HCT116 (cell line): ENCODE measurements at regions not wholly inside any gene's neighbourhood (a gene's known extent, or its start where the extent isn't known, plus 50 kb on each side); places are given as distances from the start of the nearest gene placed in this dataset.

Experiments used
- ATAC-seq: fragments of 200-7000 bp; cut with Tn5 transposase; 2 replicates; pipeline ENCODE4 v1.9.1; 2020; ENCODE audit warnings: mild to moderate bottlenecking, moderate library complexity
- BruUV-seq: library from RNA; stranded (reverse); fragments of 400-500 nt; replicated peaks from 2 replicates; lab custom pipeline; 2021; lab: Mats Ljungman, UMichigan
- CTCF ChIA-PET: fragments of 300-600 bp; sonication (Branson Sonifier 250); formaldehyde crosslinking; loops from one replicate; lab custom pipeline; 2021; ENCODE audit warnings: antibody characterized with exemption; lab: Charles Lee
- POLR2A ChIA-PET: fragments of 300-600, 350-600 bp; sonication (Branson Sonifier 250); formaldehyde crosslinking; loops from one replicate; lab custom pipeline; 2021; ENCODE audit warnings: antibody characterized with exemption; lab: Charles Lee
- RAD21 ChIA-PET, 2 experiments: fragments of 300-600 bp; sonication (Branson Sonifier 250); formaldehyde crosslinking; loops; one replicate each; lab custom pipeline; 2023; ENCODE audit warnings: low total read pairs in 2 of 2; ENCODE audit not compliant: uncharacterized antibody in 2 of 2, unreplicated experiment in 2 of 2, low non-redundant PET in 1 of 2; lab: Charles Lee
- DNase-seq: peaks from one replicate; pipeline ENCODE4 v3.0.0-alpha.2; 2010; ENCODE audit warnings: low read depth, low spot score
- H2AFZ ChIP-seq: fragments of 200-600 bp; shearing (Covaris generic), sonication (generic); 2 replicates; pipeline ENCODE4 v1.6.1; 2017; ENCODE audit warnings: low read depth, mixed run types, mixed read lengths, antibody characterized with exemption, low read length; ENCODE audit not compliant: poor library complexity, severe bottlenecking
- H3K27ac ChIP-seq: 2 replicates; pipeline ENCODE4 v1.5.1; 2012; ENCODE audit warnings: low read depth, low read length
- H3K27me3 ChIP-seq: fragments of 200-600 bp; sonication (generic); 2 replicates; pipeline ENCODE4 v1.6.1; 2016; ENCODE audit warnings: mixed run types, low read length, mixed read lengths; ENCODE audit not compliant: insufficient read depth
- H3K36me3 ChIP-seq, 2 experiments: fragments of 200-500 bp in 1 of 2; fragments of 200-600 bp in 1 of 2; sonication (Bioruptor generic) in 1 of 2; sonication (generic) in 1 of 2; 2 replicates each; pipeline versions ENCODE4 v1.5.1 to v1.6.1; 2014 to 2016; ENCODE audit warnings: low read length in 2 of 2, inconsistent platforms in 1 of 2, mixed read lengths in 1 of 2, mixed run types in 1 of 2; ENCODE audit not compliant: insufficient read depth in 2 of 2, control insufficient read depth in 1 of 2
- H3K4me1 ChIP-seq, 2 experiments: fragments of 200-600 bp in 1 of 2; sonication (generic) in 1 of 2; 2 replicates each; pipeline versions ENCODE4 v1.5.1 to v1.6.1; 2012 to 2017; ENCODE audit warnings: low read length in 2 of 2, inconsistent platforms in 1 of 2, mild to moderate bottlenecking in 1 of 2, mixed read lengths in 1 of 2, mixed run types in 1 of 2, moderate library complexity in 1 of 2; ENCODE audit not compliant: insufficient read depth in 2 of 2, control insufficient read depth in 1 of 2
- H3K4me2 ChIP-seq: fragments of 200-600 bp; sonication (generic); 2 replicates; pipeline ENCODE4 v1.6.1; 2017; ENCODE audit warnings: mixed run types, low read length, mixed read lengths
- H3K4me3 ChIP-seq, 2 experiments: fragments of 200-600 bp in 1 of 2; sonication (generic) in 1 of 2; replicated peaks in 1 of 2; 2 replicates each; pipeline ENCODE4 v1.5.1; 2011 to 2016; ENCODE audit warnings: low read length in 2 of 2, control low read depth in 1 of 2, low read depth in 1 of 2, mild to moderate bottlenecking in 1 of 2, mixed read lengths in 1 of 2, mixed run types in 1 of 2
- H3K79me2 ChIP-seq: fragments of 200-600 bp; sonication (generic); 2 replicates; pipeline ENCODE4 v1.6.1; 2017; ENCODE audit warnings: mild to moderate bottlenecking, mixed run types, low read length, moderate library complexity, mixed read lengths; ENCODE audit not compliant: insufficient read depth
- H3K9ac ChIP-seq: fragments of 200-600 bp; sonication (generic); 2 replicates; pipeline ENCODE4 v1.6.1; 2016; ENCODE audit warnings: low read length, mixed read lengths
- H3K9me2 ChIP-seq: fragments of 200-600 bp; sonication (generic), shearing (Covaris generic); 2 replicates; pipeline ENCODE4 v1.6.1; 2017; ENCODE audit warnings: mixed run types, mild to moderate bottlenecking, moderate library complexity; ENCODE audit not compliant: insufficient read depth
- H3K9me3 ChIP-seq, 2 experiments: fragments of 200-500 bp in 1 of 2; fragments of 200-600 bp in 1 of 2; sonication (Bioruptor generic) in 1 of 2; sonication (generic) in 1 of 2; 2 replicates each; pipeline ENCODE4 v1.6.1; 2014 to 2017; ENCODE audit warnings: low read length in 2 of 2, mixed read lengths in 2 of 2, inconsistent platforms in 1 of 2, low read depth in 1 of 2, mild to moderate bottlenecking in 1 of 2, mixed run types in 1 of 2, moderate library complexity in 1 of 2; ENCODE audit not compliant: control insufficient read depth in 1 of 2, insufficient read depth in 1 of 2
- H4K20me1 ChIP-seq: fragments of 200-600 bp; sonication (generic), shearing (Covaris generic); 2 replicates; pipeline ENCODE4 v1.6.1; 2017; ENCODE audit warnings: mixed run types, mild to moderate bottlenecking, moderate library complexity; ENCODE audit not compliant: insufficient read depth
- ATF3 ChIP-seq: IDR thresholded peaks from 2 replicates; pipeline ENCODE4 v1.6.1; 2012
- CTCF ChIP-seq, 3 experiments: fragments of 200-600 bp in 1 of 3; sonication (generic) in 1 of 3; IDR thresholded peaks in 2 of 3; conservative IDR thresholded peaks in 1 of 3; 2 replicates each; pipeline ENCODE4 v1.5.1; 2012 to 2017; ENCODE audit warnings: low read depth in 2 of 3, low read length in 2 of 3, antibody characterized with exemption in 1 of 3, borderline replicate concordance in 1 of 3, control low read depth in 1 of 3, mild to moderate bottlenecking in 1 of 3, mixed read lengths in 1 of 3, mixed run types in 1 of 3, moderate library complexity in 1 of 3; ENCODE audit not compliant: insufficient read depth in 1 of 3
- EZH2phosphoT487 ChIP-seq: fragments of 200-600 bp; IDR thresholded peaks from 2 replicates; pipeline ENCODE4 v1.6.1; 2018; ENCODE audit warnings: antibody characterized with exemption, borderline replicate concordance
- JUND ChIP-seq: IDR thresholded peaks from 2 replicates; pipeline ENCODE4 v1.6.1; 2012
- MAX ChIP-seq: IDR thresholded peaks from 2 replicates; pipeline ENCODE4 v1.6.1; 2012
- POLR2A ChIP-seq: IDR thresholded peaks from 2 replicates; pipeline ENCODE4 v1.7.0; 2011; ENCODE audit warnings: borderline replicate concordance; ENCODE audit not compliant: insufficient read depth, insufficient read length; ENCODE audit errors: extremely low read depth
- POLR2AphosphoS5 ChIP-seq: IDR thresholded peaks from 2 replicates; pipeline ENCODE4 v1.6.1; 2011; ENCODE audit warnings: mild to moderate bottlenecking, low read depth, low read length, moderate library complexity
- REST ChIP-seq: IDR thresholded peaks from 2 replicates; pipeline ENCODE4 v1.6.1; 2012; ENCODE audit warnings: low read depth
- TCF7L2 ChIP-seq: IDR thresholded peaks from 2 replicates; pipeline ENCODE4 v1.7.0; 2011; ENCODE audit warnings: borderline replicate concordance, inconsistent platforms; ENCODE audit not compliant: insufficient read depth, insufficient read length; ENCODE audit errors: extremely low read depth
- YY1 ChIP-seq: IDR thresholded peaks from 2 replicates; pipeline ENCODE4 v1.6.1; 2011; ENCODE audit warnings: low read length, low read depth, moderate library complexity, mild to moderate bottlenecking; ENCODE audit not compliant: insufficient replicate concordance; ENCODE audit errors: extremely low read depth
- ZNF274 ChIP-seq: fragments of 200-500 bp; sonication (Bioruptor generic); IDR thresholded peaks from 2 replicates; pipeline ENCODE4 v1.6.1; 2014; ENCODE audit warnings: mild to moderate bottlenecking, low read depth, low read length, inconsistent platforms
- intact Hi-C: fragments of 100-400 bp; cut with micrococcal nuclease; formaldehyde crosslinking; loops from 2 replicates; pipeline ENCODE4 v1.10.0; 2022

GRCh38 chr1:55396381-55396891 is 181.3 kb upstream of the USP24 start:
- Histone ChIP-seq H3K79me2 (no peaks in the 10 kb centered on the region), H3K4me2 (no peak overlapping the region), H3K27me3 (no peaks in the 10 kb centered on the region), H4K20me1 (no peaks in the 10 kb centered on the region), H3K27ac (no peak overlapping the region), H3K36me3 (no peaks in the 10 kb centered on the region), H3K9ac (no peak overlapping the region), H3K4me1 (no peaks in the 10 kb centered on the region), H2AFZ (no peak overlapping the region), H3K4me3 (no peak overlapping the region), H3K9me3 (no peaks in the 10 kb centered on the region), H3K9me2 (no peaks in the 10 kb centered on the region)
- ATAC-seq = no peak
- BruUV-seq = no TSS peak
- ChIA-PET POLR2A (no interaction called here), RAD21 (no interaction called here), CTCF (interaction anchor here (1.0 to 1.7 kb wide), 2 partner anchors 17 to 21 kb away, joined by 3 to 7 read pairs; no protein-coding TSS in a partner anchor)
- DNase-seq = no peak
- intact Hi-C loops = no loop called here
- TF ChIP-seq MAX (no peak), POLR2A (no peak), ZNF274 (no peak), CTCF (IDR thresholded peaks at IDR 0.05 in 2 of 3, conservative IDR thresholded peaks at IDR 0.05 in 1 of 3; ENCODE audit: borderline replicate concordance in 1 of 3, insufficient read depth in 1 of 3, low read depth in 2 of 3, low read length in 2 of 3) (no peak)

GRCh38 chr1:55388960-55389359 is 173.8 kb upstream of the USP24 start:
- BruUV-seq = no TSS peak
- CTCF ChIA-PET = no interaction called here
- DNase-seq = no peak
- Histone ChIP-seq H3K36me3 (no peaks in the 10 kb centered on the region), H2AFZ (no peak overlapping the region), H3K27ac (no peak overlapping the region), H3K4me3 (no peak overlapping the region), H4K20me1 (no peaks in the 10 kb centered on the region), H3K9me2 (no peaks in the 10 kb centered on the region), H3K79me2 (no peaks in the 10 kb centered on the region), H3K9me3 (0 out of 4 replicates have a peak, but pooled peaks cover 0 to 4% of the 10 kb centered on the region in 2 experiments), H3K4me1 (no peaks in the 10 kb centered on the region), H3K4me2 (no peak overlapping the region), H3K9ac (no peak overlapping the region), H3K27me3 (no peaks in the 10 kb centered on the region)
- no peak for ATAC-seq
- RAD21 ChIA-PET = no interaction called here
- POLR2A ChIA-PET = no interaction called here
- intact Hi-C loops = no loop called here
- no peak for TF ChIP-seq TCF7L2
- TF ChIP-seq POLR2AphosphoS5 = no peak
- no peak for TF ChIP-seq YY1
- no peak for TF ChIP-seq POLR2A
- TF ChIP-seq EZH2phosphoT487 = no peak
- no peak for TF ChIP-seq ATF3
- no peak for TF ChIP-seq REST
- no peak for TF ChIP-seq JUND
